COLO829 (cell line): ENCODE measurements at regions not wholly inside any gene's neighbourhood (a gene's known extent, or its start where the extent isn't known, plus 50 kb on each side); places are given as distances from the start of the nearest gene placed in this dataset.
"Not testable (repeated sequence)": the region's sequence is repeated elsewhere in the genome, so short reads cannot be mapped to it uniquely, and the experiment has no call there.

Experiments
- DNase-seq: peaks from one replicate; pipeline ENCODE4 v3.0.0; 2012; ENCODE audit warnings: low spot score

GRCh38 chr12:19909418-19909817 lies 458.9 kb upstream of the PDE3A start:
- no peak for DNase-seq

- DNase-seq = no peak
Measured at GRCh38 chr12:19910681-19911080, 457.7 kb upstream of the PDE3A start.

GRCh38 chr12:19912991-19913390 lies 455.3 kb upstream of the PDE3A start:
- no peak for DNase-seq

GRCh38 chr12:19915392-19916195 lies 452.7 kb upstream of the PDE3A start:
- DNase-seq = peak; percentile 26

GRCh38 chr12:19916196-19916753 lies 452.1 kb upstream of the PDE3A start:
- DNase-seq = no peak

- DNase-seq = no peak
Measured at GRCh38 chr12:19916974-19917373, 451.4 kb upstream of the PDE3A start.

GRCh38 chr12:19921716-19922115 lies 446.6 kb upstream of the PDE3A start:
- DNase-seq = not testable (repeated sequence)

GRCh38 chr12:19922717-19923116 lies 445.6 kb upstream of the PDE3A start:
- no peak for DNase-seq

GRCh38 chr12:19924360-19924759 lies 444.0 kb upstream of the PDE3A start:
- DNase-seq = no peak

- DNase-seq = no peak
Measured at GRCh38 chr12:19925841-19926240, 442.5 kb upstream of the PDE3A start.

- no peak for DNase-seq
Measured at GRCh38 chr12:19926266-19926665, 442.1 kb upstream of the PDE3A start.

GRCh38 chr12:19927661-19928060 lies 440.7 kb upstream of the PDE3A start:
- no peak for DNase-seq

- no peak for DNase-seq
Measured at GRCh38 chr12:19932413-19932812, 435.9 kb upstream of the PDE3A start.

- DNase-seq = no peak
Measured at GRCh38 chr12:19933924-19934323, 434.4 kb upstream of the PDE3A start.

GRCh38 chr12:19937161-19937560 lies 431.2 kb upstream of the PDE3A start:
- no peak for DNase-seq

GRCh38 chr12:19938031-19938430 lies 430.3 kb upstream of the PDE3A start:
- no peak for DNase-seq

GRCh38 chr12:19938491-19938890 lies 429.8 kb upstream of the PDE3A start:
- no peak for DNase-seq

- no peak for DNase-seq
Measured at GRCh38 chr12:19940267-19940666, 428.1 kb upstream of the PDE3A start.

- DNase-seq = no peak
Measured at GRCh38 chr12:19941096-19941495, 427.2 kb upstream of the PDE3A start.

GRCh38 chr12:19945559-19946435 lies 422.5 kb upstream of the PDE3A start:
- DNase-seq = no peak

GRCh38 chr12:19946550-19946949 lies 421.8 kb upstream of the PDE3A start:
- DNase-seq = no peak

- no peak for DNase-seq
Measured at GRCh38 chr12:19947344-19947743, 421.0 kb upstream of the PDE3A start.

- DNase-seq = no peak
Measured at GRCh38 chr12:19951664-19952063, 416.7 kb upstream of the PDE3A start.
